ENCODE measurements at regions not wholly inside any gene's neighbourhood (a gene's known extent, or its start where the extent isn't known, plus 50 kb on each side); places are given as distances from the start of the nearest gene placed in this dataset.

DNA sequence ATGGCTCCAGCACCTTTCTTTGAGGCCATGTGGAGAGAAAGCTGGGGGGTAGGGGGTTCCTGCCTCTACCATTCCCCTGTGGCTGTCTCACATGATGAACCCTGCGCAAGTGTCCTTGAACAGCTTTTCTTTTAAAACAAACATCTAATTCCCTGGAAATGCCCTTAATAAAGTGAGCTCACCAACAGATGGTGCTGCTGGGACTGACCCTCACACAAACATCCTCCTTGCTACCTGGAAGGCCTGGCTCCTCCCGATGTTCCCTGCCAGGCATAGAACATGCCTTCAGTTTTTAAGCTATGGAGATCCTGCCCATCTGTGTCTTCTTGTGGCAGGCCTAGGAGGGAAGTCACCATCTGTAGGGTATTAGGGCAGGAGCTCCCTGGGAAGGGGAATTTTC, 60.7 kb upstream of the GATA6 start:
- CTCF ChIA-PET, result interaction anchor here (1.1 kb wide), 1 partner anchor 19 kb away, joined by 3 read pairs; no protein-coding TSS in a partner anchor
- Histone ChIP-seq H3K4me3 (ENCODE audit: low read depth in 2 of 2, low read length in 2 of 2) (no peak overlapping the region), H3K9me3 (ENCODE audit: control insufficient read depth, insufficient read depth, low read depth, low read length) (no peaks in the 10 kb centered on the region), H3K4me1 (ENCODE audit: control insufficient read depth, insufficient read depth, low read length) (no peaks in the 10 kb centered on the region), H3K36me3 (ENCODE audit: control insufficient read depth, insufficient read depth, low read length) (no peaks in the 10 kb centered on the region), H3K27me3 (ENCODE audit: control insufficient read depth, insufficient read depth, low read length) (no peaks in the 10 kb centered on the region), H3K27ac (ENCODE audit: low read length) (no peak overlapping the region)
- ATAC-seq (no peak), DNase-seq (ENCODE audit: low read depth, low spot score) (no peak)
- in situ Hi-C loops (cut with HindIII; ENCODE audit: low pct_unique_long_range_greater_than_20kb, low sequenced_read_pairs), result no loop called here
- TF ChIP-seq SIN3A (IDR thresholded peaks at IDR 0.05; ENCODE audit: borderline replicate concordance, insufficient read depth, low read depth, low read length) (no peak), TCF7L2 (IDR thresholded peaks at IDR 0.05; ENCODE audit: low read depth, low read length) (no peak)
- POLR2A ChIA-PET, result no interaction called here
- BruUV-seq (replicated peaks), result no TSS peak
- intact Hi-C loops (cut with micrococcal nuclease; ENCODE audit: unreplicated experiment), result no loop called here

DNA sequence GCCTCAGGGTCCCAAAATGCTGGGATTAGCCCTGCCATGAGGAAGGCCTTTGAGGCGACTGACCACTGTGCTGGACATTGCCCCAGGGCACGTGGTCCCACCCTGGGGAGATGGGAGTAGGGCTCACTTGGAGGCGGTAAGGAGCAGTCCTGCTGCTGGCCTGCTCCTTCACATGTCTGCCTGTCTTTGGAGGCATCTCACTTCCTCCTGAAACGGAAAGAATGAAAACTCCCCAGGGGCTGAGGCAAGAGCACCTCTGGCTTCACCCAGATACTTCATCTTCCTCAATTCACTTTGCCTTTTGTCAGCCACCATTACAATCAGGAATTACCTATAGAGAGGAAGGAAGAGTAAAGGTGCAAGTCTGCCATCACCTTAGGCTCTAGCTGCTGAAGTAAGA, 59.9 kb upstream of the GATA6 start:
- ChIA-PET CTCF (no interaction called here), POLR2A (no interaction called here)
- no TSS peak for BruUV-seq (replicated peaks)
- intact Hi-C loops (cut with micrococcal nuclease; ENCODE audit: unreplicated experiment) (no loop called here), in situ Hi-C loops (cut with HindIII; ENCODE audit: low pct_unique_long_range_greater_than_20kb, low sequenced_read_pairs) (no loop called here)
- Histone ChIP-seq H3K27me3 (ENCODE audit: control insufficient read depth, insufficient read depth, low read length) (no peaks in the 10 kb centered on the region), H3K4me1 (ENCODE audit: control insufficient read depth, insufficient read depth, low read length) (no peaks in the 10 kb centered on the region), H3K4me3 (ENCODE audit: low read depth in 2 of 2, low read length in 2 of 2) (no peak overlapping the region), H3K36me3 (ENCODE audit: control insufficient read depth, insufficient read depth, low read length) (no peaks in the 10 kb centered on the region), H3K9me3 (ENCODE audit: control insufficient read depth, insufficient read depth, low read depth, low read length) (no peaks in the 10 kb centered on the region), H3K27ac (ENCODE audit: low read length) (no peak overlapping the region)
- ATAC-seq, result no peak
- DNase-seq (ENCODE audit: low read depth, low spot score), result no peak
- TF ChIP-seq, protein P1, sequence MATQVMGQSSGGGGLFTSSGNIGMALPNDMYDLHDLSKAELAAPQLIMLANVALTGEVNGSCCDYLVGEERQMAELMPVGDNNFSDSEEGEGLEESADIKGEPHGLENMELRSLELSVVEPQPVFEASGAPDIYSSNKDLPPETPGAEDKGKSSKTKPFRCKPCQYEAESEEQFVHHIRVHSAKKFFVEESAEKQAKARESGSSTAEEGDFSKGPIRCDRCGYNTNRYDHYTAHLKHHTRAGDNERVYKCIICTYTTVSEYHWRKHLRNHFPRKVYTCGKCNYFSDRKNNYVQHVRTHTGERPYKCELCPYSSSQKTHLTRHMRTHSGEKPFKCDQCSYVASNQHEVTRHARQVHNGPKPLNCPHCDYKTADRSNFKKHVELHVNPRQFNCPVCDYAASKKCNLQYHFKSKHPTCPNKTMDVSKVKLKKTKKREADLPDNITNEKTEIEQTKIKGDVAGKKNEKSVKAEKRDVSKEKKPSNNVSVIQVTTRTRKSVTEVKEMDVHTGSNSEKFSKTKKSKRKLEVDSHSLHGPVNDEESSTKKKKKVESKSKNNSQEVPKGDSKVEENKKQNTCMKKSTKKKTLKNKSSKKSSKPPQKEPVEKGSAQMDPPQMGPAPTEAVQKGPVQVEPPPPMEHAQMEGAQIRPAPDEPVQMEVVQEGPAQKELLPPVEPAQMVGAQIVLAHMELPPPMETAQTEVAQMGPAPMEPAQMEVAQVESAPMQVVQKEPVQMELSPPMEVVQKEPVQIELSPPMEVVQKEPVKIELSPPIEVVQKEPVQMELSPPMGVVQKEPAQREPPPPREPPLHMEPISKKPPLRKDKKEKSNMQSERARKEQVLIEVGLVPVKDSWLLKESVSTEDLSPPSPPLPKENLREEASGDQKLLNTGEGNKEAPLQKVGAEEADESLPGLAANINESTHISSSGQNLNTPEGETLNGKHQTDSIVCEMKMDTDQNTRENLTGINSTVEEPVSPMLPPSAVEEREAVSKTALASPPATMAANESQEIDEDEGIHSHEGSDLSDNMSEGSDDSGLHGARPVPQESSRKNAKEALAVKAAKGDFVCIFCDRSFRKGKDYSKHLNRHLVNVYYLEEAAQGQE (IDR thresholded peaks at IDR 0.05; ENCODE audit: insufficient read depth in 1 of 2, low read depth in 2 of 2, low read length in 1 of 2), result no peak
- TF ChIP-seq SIN3A (IDR thresholded peaks at IDR 0.05; ENCODE audit: borderline replicate concordance, insufficient read depth, low read depth, low read length), result no peak
- TF ChIP-seq, protein P2, sequence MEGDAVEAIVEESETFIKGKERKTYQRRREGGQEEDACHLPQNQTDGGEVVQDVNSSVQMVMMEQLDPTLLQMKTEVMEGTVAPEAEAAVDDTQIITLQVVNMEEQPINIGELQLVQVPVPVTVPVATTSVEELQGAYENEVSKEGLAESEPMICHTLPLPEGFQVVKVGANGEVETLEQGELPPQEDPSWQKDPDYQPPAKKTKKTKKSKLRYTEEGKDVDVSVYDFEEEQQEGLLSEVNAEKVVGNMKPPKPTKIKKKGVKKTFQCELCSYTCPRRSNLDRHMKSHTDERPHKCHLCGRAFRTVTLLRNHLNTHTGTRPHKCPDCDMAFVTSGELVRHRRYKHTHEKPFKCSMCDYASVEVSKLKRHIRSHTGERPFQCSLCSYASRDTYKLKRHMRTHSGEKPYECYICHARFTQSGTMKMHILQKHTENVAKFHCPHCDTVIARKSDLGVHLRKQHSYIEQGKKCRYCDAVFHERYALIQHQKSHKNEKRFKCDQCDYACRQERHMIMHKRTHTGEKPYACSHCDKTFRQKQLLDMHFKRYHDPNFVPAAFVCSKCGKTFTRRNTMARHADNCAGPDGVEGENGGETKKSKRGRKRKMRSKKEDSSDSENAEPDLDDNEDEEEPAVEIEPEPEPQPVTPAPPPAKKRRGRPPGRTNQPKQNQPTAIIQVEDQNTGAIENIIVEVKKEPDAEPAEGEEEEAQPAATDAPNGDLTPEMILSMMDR (IDR thresholded peaks at IDR 0.05), result no peak

DNA sequence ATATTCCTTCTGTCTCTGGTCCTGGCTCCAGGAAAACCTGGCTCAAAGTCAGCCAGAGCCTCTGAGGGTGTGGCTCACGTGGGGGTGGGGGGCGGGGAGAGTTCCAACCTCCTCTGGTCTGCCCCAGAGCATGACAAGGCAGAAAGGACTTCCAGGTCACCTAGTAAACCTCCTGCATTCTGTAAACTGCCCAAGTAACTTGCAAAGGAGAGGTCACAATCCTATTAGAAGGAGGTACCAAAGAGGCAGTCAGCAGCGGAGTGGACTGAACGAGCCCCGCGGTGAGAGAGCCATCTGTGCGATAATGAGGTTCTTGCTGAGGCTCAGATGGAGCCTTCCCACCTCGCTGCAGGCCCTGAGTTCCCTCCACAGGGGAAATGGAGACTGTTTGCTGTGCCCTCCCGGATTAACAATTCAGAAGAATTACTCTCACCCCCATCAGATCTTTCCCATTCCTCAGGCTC, 58.9 kb upstream of the GATA6 start:
- no peak for DNase-seq (ENCODE audit: low read depth, low spot score)

More for the DNA sequence above, 58.9 kb upstream of the GATA6 start:
- ChIA-PET POLR2A (no interaction called here), CTCF (no interaction called here)
- Histone ChIP-seq H3K9me3 (ENCODE audit: control insufficient read depth, insufficient read depth, low read depth, low read length) (no peaks in the 10 kb centered on the region), H3K4me1 (ENCODE audit: control insufficient read depth, insufficient read depth, low read length) (no peaks in the 10 kb centered on the region), H3K27ac (ENCODE audit: low read length) (no peak overlapping the region), H3K4me3 (ENCODE audit: low read depth in 2 of 2, low read length in 2 of 2) (no peak overlapping the region), H3K36me3 (ENCODE audit: control insufficient read depth, insufficient read depth, low read length) (no peaks in the 10 kb centered on the region), H3K27me3 (ENCODE audit: control insufficient read depth, insufficient read depth, low read length) (no peaks in the 10 kb centered on the region)
- intact Hi-C loops (cut with micrococcal nuclease; ENCODE audit: unreplicated experiment) (no loop called here), in situ Hi-C loops (cut with HindIII; ENCODE audit: low pct_unique_long_range_greater_than_20kb, low sequenced_read_pairs) (no loop called here)
- no peak for ATAC-seq
- no peak for TF ChIP-seq SIN3A (IDR thresholded peaks at IDR 0.05; ENCODE audit: borderline replicate concordance, insufficient read depth, low read depth, low read length)
- BruUV-seq (replicated peaks), result no TSS peak

Measured in Panc1 (cell line).